Heart left ventricle (tissue), 16 donors: ENCODE measurements at regions not wholly inside any gene's neighbourhood (a gene's known extent, or its start where the extent isn't known, plus 50 kb on each side); places are given as distances from the start of the nearest gene placed in this dataset.

Experiments used
- ATAC-seq, 4 donors: fragments of 200-7000 bp; cut with Tn5 transposase; one replicate each; pipeline ENCODE4 v1.9.1; 2020 to 2022; ENCODE audit warnings: moderate library complexity in 4 of 4, mild to moderate bottlenecking in 3 of 4, moderate number of reproducible peaks in 1 of 4
- DNase-seq, 5 donors: peaks; one replicate each; pipeline ENCODE4 v3.0.0-alpha.2; 2020
- H3K27ac ChIP-seq, 12 donors: fragments of 200-600 bp; sonication (generic) in 4 of 12; one replicate each; pipeline versions ENCODE4 v1.5.0 to v1.8.0; 2016 to 2022; ENCODE audit warnings: mild to moderate bottlenecking in 2 of 12
- H3K27me3 ChIP-seq, 9 donors: fragments of 200-600 bp; sonication (generic) in 2 of 9; one replicate each; pipeline versions ENCODE4 v1.5.1 to v1.8.0; 2016 to 2022; ENCODE audit warnings: mild to moderate bottlenecking in 3 of 9
- H3K36me3 ChIP-seq, 9 donors: fragments of 200-600 bp; sonication (generic) in 2 of 9; one replicate each; pipeline versions ENCODE4 v1.5.0 to v1.8.0; 2018 to 2022; ENCODE audit warnings: mild to moderate bottlenecking in 2 of 9
- H3K4me1 ChIP-seq, 12 donors: fragments of 200-600 bp; sonication (generic) in 4 of 12; one replicate each; pipeline versions ENCODE4 v1.5.0 to v1.8.0; 2016 to 2022; ENCODE audit warnings: mild to moderate bottlenecking in 3 of 12
- H3K4me3 ChIP-seq, 12 donors: fragments of 200-600 bp; sonication (generic) in 4 of 12; one replicate each; pipeline versions ENCODE4 v1.5.0 to v1.8.0; 2017 to 2022; ENCODE audit warnings: mild to moderate bottlenecking in 9 of 12, moderate library complexity in 4 of 12
- H3K9me3 ChIP-seq, 12 donors: fragments of 200-600 bp; sonication (generic) in 4 of 12; one replicate each; pipeline versions ENCODE4 v1.5.0 to v1.8.0; 2016 to 2022; ENCODE audit warnings: mild to moderate bottlenecking in 1 of 12
- POLR2A ChIP-seq, 2 donors: fragments of 450-650 bp; IDR thresholded peaks; one replicate each; pipeline ENCODE4 v1.6.1; 2017; ENCODE audit warnings: antibody characterized with exemption in 2 of 2, mild to moderate bottlenecking in 2 of 2, moderate library complexity in 2 of 2
- WGBS, 4 donors: extraction: QIAGEN DNeasy Blood & Tissue Kit in 2 of 4; methylation state at CpG; one replicate each; pipeline versions ENCODE4 v1.1.5 to v1.1.7; 2013 to 2018; 5-methylcytosine and 5-hydroxymethylcytosine counted together
- intact Hi-C, 10 donors: fragments of 100-400 bp; cut with DNase I; formaldehyde crosslinking; loops; one replicate each; pipeline versions ENCODE4 v1.11.1 to v1.14.2; 2022
- TF ChIP-seq, protein P1 (sequence below), 12 donors: fragments of 200-600 bp; sonication (generic) in 4 of 12; IDR thresholded peaks; one replicate each; pipeline versions ENCODE4 v1.5.0 to v1.8.0; 2018 to 2022; ENCODE audit warnings: antibody characterized with exemption in 12 of 12, mild to moderate bottlenecking in 5 of 12
- donor health status: ischemic (EF 13 %, LVEDD 7.1; RV severe dilation, severe dysfunction).
- donor health status: healthy with polysubstance abuse.
- donor health status: DM: no; HTN: yes; CAD: no.
- donor health status: DM: no; HTN: no; CAD: no.
- donor health status: ischemic (EF 25% LVEDD 6.9; RV normal size, moderate dysfunction).
- donor health status: ischemic (EF 25% LVEDD 5.7; RV mildly dilated, moderate dysfunction).
- donor health status: healthy.
- donor health status: DM: yes; HTN: yes; CAD: no.
- donor health status: ischemic (EF 35%, LVEDD 5.7; RV mildly dilated, moderate dysfunction).
- donor health status: nonischemic (EF 11% LVEDD 7.7; RV severe dilation, severe dysfunction).
- donor health status: DM: yes; HTN: yes; CAD: no.
- donor health status: PGD.
- donor health status: ischemic (EF 29% LVEDD 5.4; RV normal size, mild dysfunction).
- donor health status: nonischemic (EF 23%, LVEDD 6.1; RV moderate dilation, normal function).

DNA sequence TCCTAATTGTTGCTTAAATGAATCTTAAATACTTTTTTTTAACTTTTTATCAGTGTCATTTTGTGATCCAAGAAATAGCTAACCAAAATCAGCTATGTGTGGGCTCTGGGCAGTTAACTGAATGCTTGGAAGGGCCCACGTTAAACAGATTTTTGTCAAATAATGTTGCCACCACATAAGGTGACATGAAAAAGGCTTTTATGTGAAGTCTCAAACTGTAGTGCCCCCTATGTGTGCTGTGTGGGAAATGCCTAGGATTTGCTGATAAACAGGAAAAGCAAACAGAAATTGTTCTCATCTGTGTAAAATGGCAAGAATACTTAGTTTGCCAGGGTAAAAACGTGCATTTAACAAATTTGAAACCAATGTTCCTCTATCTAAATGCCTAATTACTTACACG is 242.2 kb downstream of the ZNF516 start:
- 21 to 31% (median 26%) methylated on average over 3 of the region's 3 CpGs for WGBS, 4 donors
- no peak for ATAC-seq
- TF ChIP-seq, protein P1, sequence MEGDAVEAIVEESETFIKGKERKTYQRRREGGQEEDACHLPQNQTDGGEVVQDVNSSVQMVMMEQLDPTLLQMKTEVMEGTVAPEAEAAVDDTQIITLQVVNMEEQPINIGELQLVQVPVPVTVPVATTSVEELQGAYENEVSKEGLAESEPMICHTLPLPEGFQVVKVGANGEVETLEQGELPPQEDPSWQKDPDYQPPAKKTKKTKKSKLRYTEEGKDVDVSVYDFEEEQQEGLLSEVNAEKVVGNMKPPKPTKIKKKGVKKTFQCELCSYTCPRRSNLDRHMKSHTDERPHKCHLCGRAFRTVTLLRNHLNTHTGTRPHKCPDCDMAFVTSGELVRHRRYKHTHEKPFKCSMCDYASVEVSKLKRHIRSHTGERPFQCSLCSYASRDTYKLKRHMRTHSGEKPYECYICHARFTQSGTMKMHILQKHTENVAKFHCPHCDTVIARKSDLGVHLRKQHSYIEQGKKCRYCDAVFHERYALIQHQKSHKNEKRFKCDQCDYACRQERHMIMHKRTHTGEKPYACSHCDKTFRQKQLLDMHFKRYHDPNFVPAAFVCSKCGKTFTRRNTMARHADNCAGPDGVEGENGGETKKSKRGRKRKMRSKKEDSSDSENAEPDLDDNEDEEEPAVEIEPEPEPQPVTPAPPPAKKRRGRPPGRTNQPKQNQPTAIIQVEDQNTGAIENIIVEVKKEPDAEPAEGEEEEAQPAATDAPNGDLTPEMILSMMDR (IDR thresholded peaks at IDR 0.05) = peak in 5 of 12 donors; percentile 26 to 53 (median 46)
- no peak for TF ChIP-seq POLR2A (IDR thresholded peaks at IDR 0.05)
- Histone ChIP-seq H3K4me3 (no peak overlapping the region), H3K9me3 (no peaks in the 10 kb centered on the region), H3K27me3 (peaks cover 0 to 16% (median 0%) of the 10 kb centered on the region in 9 donors), H3K4me1 (peaks cover 0 to 7% (median 0%) of the 10 kb centered on the region in 12 donors), H3K27ac (no peak overlapping the region), H3K36me3 (no peaks in the 10 kb centered on the region)
- intact Hi-C loops = loop anchor here in 4 of 10 donors (5.0 to 10.0 kb wide), 4 partner anchors 128 to 1598 kb away; no protein-coding TSS in a partner anchor
- DNase-seq = no peak

DNA sequence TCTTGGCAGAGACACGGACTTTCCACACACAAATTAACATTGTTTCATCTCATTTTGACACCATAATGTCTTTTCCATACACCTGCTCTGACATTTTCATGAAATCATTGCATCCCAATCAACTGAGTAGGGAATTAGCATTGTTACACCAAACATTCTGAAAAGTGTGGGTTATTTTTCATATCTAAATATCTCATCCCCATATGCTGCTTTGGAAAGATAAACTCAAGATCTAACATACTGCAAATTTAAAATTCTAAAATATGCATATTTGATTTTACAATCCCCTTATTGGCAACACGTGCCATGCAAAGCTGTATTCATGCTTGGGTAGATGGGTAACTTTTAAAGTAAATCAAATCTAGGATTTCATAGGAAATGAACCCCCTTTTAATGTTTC is 242.9 kb downstream of the ZNF516 start:
- H3K36me3 ChIP-seq = no peaks in the 10 kb centered on the region
- no peaks in the 10 kb centered on the region for H3K9me3 ChIP-seq
- DNase-seq (no peak), ATAC-seq (no peak)
- intact Hi-C loops = loop anchor here in 4 of 10 donors (5.0 to 10.0 kb wide), 4 partner anchors 127 to 1597 kb away; no protein-coding TSS in a partner anchor
- H3K27ac ChIP-seq = no peak overlapping the region
- peaks cover 0 to 4% (median 0%) of the 10 kb centered on the region in 12 donors for H3K4me1 ChIP-seq
- TF ChIP-seq, protein P1 (IDR thresholded peaks at IDR 0.05) = no peak
- no peak for TF ChIP-seq POLR2A (IDR thresholded peaks at IDR 0.05)
- no peak overlapping the region for H3K4me3 ChIP-seq
- WGBS, 4 donors = 62 to 72% (median 68%) methylated on average over 2 of the region's 2 CpGs
- H3K27me3 ChIP-seq = peaks cover 0 to 9% (median 0%) of the 10 kb centered on the region in 9 donors

DNA sequence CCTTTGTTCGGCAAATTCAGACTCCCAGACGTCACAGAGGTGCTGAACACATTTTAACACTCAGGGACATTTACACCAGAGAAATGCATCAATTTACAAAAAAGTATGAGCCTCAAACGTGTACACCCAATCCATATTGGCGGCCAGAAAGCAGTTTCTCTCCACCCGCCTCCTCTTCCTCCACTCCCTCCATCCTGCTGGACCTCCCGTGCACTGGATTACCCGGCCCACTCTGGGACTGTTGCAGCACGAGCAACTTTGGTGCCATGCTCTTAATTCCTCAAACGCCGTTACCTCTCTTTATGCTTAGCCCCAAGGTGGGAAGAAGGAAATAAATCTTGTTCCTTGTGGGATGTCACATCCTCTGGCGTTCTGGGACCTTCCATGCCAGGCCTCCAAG is 243.4 kb downstream of the ZNF516 start:
- no peak for ATAC-seq
- no peaks in the 10 kb centered on the region for H3K36me3 ChIP-seq
- TF ChIP-seq, protein P1 (IDR thresholded peaks at IDR 0.05) = no peak
- no peak for TF ChIP-seq POLR2A (IDR thresholded peaks at IDR 0.05)
- no peak overlapping the region for H3K4me3 ChIP-seq
- DNase-seq = no peak
- no peak overlapping the region for H3K27ac ChIP-seq
- H3K27me3 ChIP-seq = peaks cover 0 to 8% (median 0%) of the 10 kb centered on the region in 9 donors
- intact Hi-C loops = loop anchor here in 4 of 10 donors (5.0 to 10.0 kb wide), 4 partner anchors 127 to 1597 kb away; no protein-coding TSS in a partner anchor
- H3K4me1 ChIP-seq = peaks cover 0 to 2% (median 0%) of the 10 kb centered on the region in 12 donors
- H3K9me3 ChIP-seq = no peaks in the 10 kb centered on the region
- 61 to 66% (median 64%) methylated on average over 11 of the region's 11 CpGs for WGBS, 4 donors

DNA sequence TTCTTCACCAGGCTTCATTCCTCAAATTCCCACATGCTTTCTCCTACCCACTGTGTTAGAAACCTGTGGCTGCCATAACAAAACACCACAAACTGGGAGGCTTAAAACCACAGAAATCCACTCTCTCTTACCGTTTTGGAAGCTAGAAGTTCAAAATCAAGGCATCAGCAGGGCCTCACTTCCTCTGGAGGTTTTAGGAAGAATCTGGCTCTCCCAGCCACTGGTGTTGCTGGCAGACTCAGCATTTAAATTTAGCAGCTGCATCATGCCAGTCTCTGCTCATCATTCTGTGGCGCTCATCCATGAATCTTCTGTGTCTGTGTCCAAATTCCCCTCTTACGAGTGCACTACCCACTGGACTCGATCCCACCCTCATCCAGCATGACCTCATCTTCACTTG is 248.5 kb downstream of the ZNF516 start:
- Histone ChIP-seq H3K9me3 (peaks cover 0 to 23% (median 6%) of the 10 kb centered on the region in 12 donors), H3K27me3 (no peaks in the 10 kb centered on the region), H3K36me3 (no peaks in the 10 kb centered on the region), H3K4me3 (peak overlapping the region in 1 of 12 donors; percentile 26), H3K27ac (peak overlapping the region in 4 of 12 donors; percentile 15 to 57 (median 36)), H3K4me1 (peaks cover 0 to 4% (median 0%) of the 10 kb centered on the region in 12 donors)
- WGBS, 4 donors = 48 to 74% (median 57%) methylated on average over 4 of the region's 4 CpGs
- TF ChIP-seq, protein P1 (IDR thresholded peaks at IDR 0.05) = no peak
- no peak for TF ChIP-seq POLR2A (IDR thresholded peaks at IDR 0.05)
- intact Hi-C loops = no loop called here
- ATAC-seq (peak in 3 of 4 donors; percentile 59 to 82 (median 68)), DNase-seq (no peak)
